Cardiac muscle cell (in vitro differentiated cells and primary cell): ENCODE measurements at regions not wholly inside any gene's neighbourhood (a gene's known extent, or its start where the extent isn't known, plus 50 kb on each side); places are given as distances from the start of the nearest gene placed in this dataset.
"Not testable (repeated sequence)": the region's sequence is repeated elsewhere in the genome, so short reads cannot be mapped to it uniquely, and the experiment has no call there.

Source experiments
- DNase-seq, 2 donors: peaks; one replicate each; pipeline versions ENCODE4 v3.0.0 to v3.0.0-alpha.2; 2010 to 2017; ENCODE audit warnings: low read depth in 1 of 2, low spot score in 1 of 2
- H3K27ac ChIP-seq: fragments of 200-600 bp; sonication (generic); 2 replicates; pipeline ENCODE4 v1.5.1; 2016
- H3K27me3 ChIP-seq: fragments of 200-600 bp; sonication (generic); 2 replicates; pipeline ENCODE4 v1.6.0; 2016; ENCODE audit warnings: control low read depth
- H3K36me3 ChIP-seq: fragments of 200-600 bp; sonication (generic); 2 replicates; pipeline ENCODE4 v1.5.1; 2016; ENCODE audit warnings: control low read depth
- H3K4me1 ChIP-seq: fragments of 200-600 bp; sonication (generic); 2 replicates; pipeline ENCODE4 v1.8.1; 2017; ENCODE audit warnings: low read depth, mild to moderate bottlenecking, mixed run types
- H3K4me3 ChIP-seq: fragments of 200-600 bp; sonication (generic); 2 replicates; pipeline ENCODE4 v1.5.1; 2016; ENCODE audit warnings: mild to moderate bottlenecking
- H3K9me3 ChIP-seq: fragments of 200-600 bp; sonication (generic); 2 replicates; pipeline ENCODE4 v1.5.1; 2017; ENCODE audit warnings: low read depth, mild to moderate bottlenecking, control low read depth
- TF ChIP-seq, protein P1 (sequence below): IDR thresholded peaks from 2 replicates; pipeline ENCODE4 v1.5.1; 2012; ENCODE audit warnings: low read depth, mild to moderate bottlenecking, low read length

DNA sequence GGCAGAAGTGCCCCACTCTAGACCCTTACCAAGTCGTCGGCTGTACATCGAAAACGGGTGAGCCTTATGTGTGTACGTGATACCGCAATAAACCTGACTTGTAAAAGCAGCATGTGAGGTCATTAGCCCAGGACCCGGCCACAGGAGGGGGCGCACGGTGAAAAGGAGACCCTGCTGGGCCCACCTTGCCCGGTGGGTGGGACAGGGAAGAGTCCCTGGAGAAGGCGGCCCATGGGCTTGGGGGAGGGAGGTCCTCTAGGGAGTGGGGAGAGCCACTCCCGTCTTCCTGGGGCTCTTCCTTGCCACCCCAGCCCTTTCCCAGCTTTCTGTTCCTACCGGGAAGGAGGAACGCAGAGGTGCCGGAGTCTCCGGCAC lies 188.8 kb downstream of the NPIPB11 start:
- not testable (repeated sequence) for H3K36me3 ChIP-seq, H3K4me1 ChIP-seq, H3K27me3 ChIP-seq, H3K27ac ChIP-seq, H3K9me3 ChIP-seq, DNase-seq, H3K4me3 ChIP-seq

DNA sequence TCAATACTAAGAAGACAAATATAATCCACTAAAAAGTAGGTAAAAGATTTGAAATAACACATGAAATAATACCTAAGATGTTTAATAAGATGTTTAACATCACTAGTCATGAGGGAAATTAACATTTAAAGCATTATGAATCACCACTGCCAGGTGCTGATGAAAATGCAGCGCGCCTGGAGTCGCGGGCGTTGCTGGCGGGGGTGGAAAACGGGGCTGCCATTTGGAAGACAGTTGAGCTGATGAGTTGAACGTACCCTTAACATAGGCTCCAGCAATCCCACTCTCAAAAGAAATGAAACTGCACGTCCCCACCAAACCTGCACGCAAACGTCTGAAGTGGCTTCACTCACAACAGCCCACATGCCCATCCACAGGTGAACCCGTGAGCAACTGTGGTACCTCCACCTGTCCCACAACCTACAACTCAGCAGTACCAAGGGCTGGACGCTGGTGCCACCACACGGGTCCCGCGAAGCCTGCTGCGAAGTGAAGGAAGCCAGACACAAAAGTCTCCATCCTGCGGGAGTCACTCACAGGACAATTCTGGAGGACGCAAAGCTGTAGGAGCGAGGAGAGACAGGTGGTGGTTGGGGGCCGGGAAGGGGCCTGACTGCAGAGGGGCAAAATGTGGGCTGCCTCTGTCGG lies 189.3 kb downstream of the NPIPB11 start:
- DNase-seq, H3K27me3 ChIP-seq, H3K4me1 ChIP-seq, H3K27ac ChIP-seq, H3K36me3 ChIP-seq, H3K4me3 ChIP-seq, H3K9me3 ChIP-seq: not testable (repeated sequence)

- peak in 1 of 2 donors; percentile 21 for DNase-seq
- not testable (repeated sequence) for H3K4me1 ChIP-seq, H3K27me3 ChIP-seq, H3K27ac ChIP-seq, H3K36me3 ChIP-seq, H3K4me3 ChIP-seq, H3K9me3 ChIP-seq
These were observed 192.7 kb downstream of the NPIPB11 start for GRCh38 chr16:29213770-29214169.

GRCh38 chr16:29213251-29213650 lies 193.3 kb downstream of the NPIPB11 start:
- H3K4me1 ChIP-seq, H3K27me3 ChIP-seq, H3K4me3 ChIP-seq, H3K9me3 ChIP-seq, H3K36me3 ChIP-seq, DNase-seq, H3K27ac ChIP-seq: not testable (repeated sequence)

DNA sequence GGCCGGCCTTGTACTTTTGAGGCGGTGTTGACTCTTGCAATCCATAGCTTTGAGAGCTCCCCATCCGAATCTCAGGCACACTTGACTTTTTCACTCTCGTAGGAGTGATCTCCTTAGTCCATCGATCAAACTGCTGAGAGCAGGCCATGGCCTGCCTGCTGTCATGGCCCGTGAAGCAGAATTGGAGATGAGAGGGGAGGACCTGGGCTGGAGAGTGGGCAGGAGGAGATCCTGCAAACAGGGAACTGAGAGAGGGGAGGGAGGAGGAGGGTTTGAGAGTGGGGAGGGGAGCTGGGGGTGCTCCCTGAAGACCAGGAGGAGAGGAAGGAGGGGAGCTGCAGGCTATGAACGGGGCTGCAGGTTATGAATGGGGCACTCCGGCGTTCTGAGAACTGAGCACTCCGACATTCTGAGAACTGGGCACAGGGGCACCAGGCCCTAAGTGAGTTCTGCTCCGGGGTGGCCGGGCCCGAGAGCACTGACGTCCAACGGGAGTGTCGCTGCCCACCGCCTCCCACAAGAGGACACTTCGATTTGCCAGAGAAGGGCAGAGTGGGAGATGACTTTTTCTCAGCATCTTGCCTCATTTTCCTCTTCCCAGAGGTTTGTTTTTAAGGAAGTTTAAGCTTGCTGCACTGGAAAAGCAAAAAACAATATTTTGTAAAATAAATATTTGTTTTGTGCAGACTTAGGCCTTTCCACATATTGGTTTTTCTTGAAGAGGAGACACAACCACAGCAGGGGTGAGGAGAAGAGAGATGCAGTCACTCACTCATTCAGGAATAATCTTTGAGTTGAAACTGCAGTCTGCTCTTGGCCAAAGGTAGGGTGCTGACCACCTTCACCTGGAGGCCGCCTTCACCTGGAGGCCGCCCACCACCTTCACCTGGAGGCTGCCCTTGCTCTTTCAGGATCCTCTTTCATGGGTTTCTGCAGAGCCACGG lies 194.2 kb downstream of the NPIPB11 start:
- not testable (repeated sequence) for DNase-seq

DNA sequence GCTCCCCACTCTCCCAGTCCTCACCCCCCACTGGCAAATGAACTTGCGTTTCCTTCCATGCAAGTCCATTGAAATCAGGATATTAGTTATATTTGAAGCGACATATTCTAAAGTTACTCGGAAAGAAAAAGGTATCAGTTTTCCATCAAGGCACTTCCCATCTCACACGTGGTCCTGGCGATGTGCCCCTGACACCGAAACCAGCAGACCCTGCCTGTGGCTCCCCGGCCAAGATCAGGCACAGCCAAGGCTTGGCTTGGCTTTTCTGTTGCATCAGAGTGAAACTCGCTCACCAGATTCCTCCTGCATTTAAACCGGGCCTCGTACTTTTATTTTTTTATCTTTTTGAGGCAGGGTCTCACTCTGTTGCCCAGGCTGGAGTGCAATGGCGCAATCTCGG lies 195.1 kb downstream of the NPIPB11 start:
- H3K4me3 ChIP-seq, H3K27ac ChIP-seq, H3K36me3 ChIP-seq, DNase-seq, H3K27me3 ChIP-seq, H3K4me1 ChIP-seq, H3K9me3 ChIP-seq: not testable (repeated sequence)

More for the DNA sequence above, 194.2 kb downstream of the NPIPB11 start:
- not testable (repeated sequence) for H3K36me3 ChIP-seq, H3K9me3 ChIP-seq, H3K4me3 ChIP-seq, H3K4me1 ChIP-seq, H3K27ac ChIP-seq, H3K27me3 ChIP-seq

GRCh38 chr16:29210299-29211150 lies 196.0 kb downstream of the NPIPB11 start:
- not testable (repeated sequence) for H3K27me3 ChIP-seq, H3K9me3 ChIP-seq, DNase-seq, H3K36me3 ChIP-seq, H3K27ac ChIP-seq, H3K4me3 ChIP-seq, H3K4me1 ChIP-seq

GRCh38 chr16:29206120-29206519 lies 200.4 kb downstream of the NPIPB11 start:
- H3K36me3 ChIP-seq, H3K27me3 ChIP-seq, H3K4me1 ChIP-seq, H3K9me3 ChIP-seq, H3K4me3 ChIP-seq, H3K27ac ChIP-seq, DNase-seq: not testable (repeated sequence)

DNA sequence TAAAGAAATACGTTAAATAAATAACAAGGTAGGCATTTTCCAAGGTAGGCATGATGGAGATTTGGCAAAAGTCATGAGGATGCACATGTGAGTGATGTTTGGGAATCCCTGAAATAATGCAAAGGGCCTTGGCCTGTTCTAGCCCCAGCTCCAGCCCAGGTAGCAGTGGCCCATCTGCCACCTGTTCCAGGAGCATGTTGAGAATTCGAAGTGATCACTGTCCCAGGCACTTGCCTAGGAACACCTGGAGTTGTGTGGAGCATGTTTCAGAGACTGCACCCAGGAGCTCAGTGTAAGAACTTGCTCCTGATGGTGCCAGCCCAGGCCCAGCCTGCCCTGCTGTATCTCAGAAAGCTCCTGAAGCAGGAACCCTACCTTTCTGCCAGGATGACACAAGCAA lies 201.4 kb downstream of the NPIPB11 start:
- not testable (repeated sequence) for H3K4me1 ChIP-seq, H3K4me3 ChIP-seq, DNase-seq, H3K9me3 ChIP-seq, H3K27me3 ChIP-seq, H3K36me3 ChIP-seq, H3K27ac ChIP-seq

GRCh38 chr16:29204806-29205135 lies 201.7 kb downstream of the NPIPB11 start:
- no peak overlapping the region for H3K27ac ChIP-seq
- H3K36me3 ChIP-seq, result no peaks in the 10 kb centered on the region
- no peak overlapping the region for H3K4me3 ChIP-seq
- H3K27me3 ChIP-seq, result no peaks in the 10 kb centered on the region
- TF ChIP-seq, protein P1, sequence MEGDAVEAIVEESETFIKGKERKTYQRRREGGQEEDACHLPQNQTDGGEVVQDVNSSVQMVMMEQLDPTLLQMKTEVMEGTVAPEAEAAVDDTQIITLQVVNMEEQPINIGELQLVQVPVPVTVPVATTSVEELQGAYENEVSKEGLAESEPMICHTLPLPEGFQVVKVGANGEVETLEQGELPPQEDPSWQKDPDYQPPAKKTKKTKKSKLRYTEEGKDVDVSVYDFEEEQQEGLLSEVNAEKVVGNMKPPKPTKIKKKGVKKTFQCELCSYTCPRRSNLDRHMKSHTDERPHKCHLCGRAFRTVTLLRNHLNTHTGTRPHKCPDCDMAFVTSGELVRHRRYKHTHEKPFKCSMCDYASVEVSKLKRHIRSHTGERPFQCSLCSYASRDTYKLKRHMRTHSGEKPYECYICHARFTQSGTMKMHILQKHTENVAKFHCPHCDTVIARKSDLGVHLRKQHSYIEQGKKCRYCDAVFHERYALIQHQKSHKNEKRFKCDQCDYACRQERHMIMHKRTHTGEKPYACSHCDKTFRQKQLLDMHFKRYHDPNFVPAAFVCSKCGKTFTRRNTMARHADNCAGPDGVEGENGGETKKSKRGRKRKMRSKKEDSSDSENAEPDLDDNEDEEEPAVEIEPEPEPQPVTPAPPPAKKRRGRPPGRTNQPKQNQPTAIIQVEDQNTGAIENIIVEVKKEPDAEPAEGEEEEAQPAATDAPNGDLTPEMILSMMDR, result no peak
- no peaks in the 10 kb centered on the region for H3K4me1 ChIP-seq
- DNase-seq, result no peak
- no peaks in the 10 kb centered on the region for H3K9me3 ChIP-seq

DNA sequence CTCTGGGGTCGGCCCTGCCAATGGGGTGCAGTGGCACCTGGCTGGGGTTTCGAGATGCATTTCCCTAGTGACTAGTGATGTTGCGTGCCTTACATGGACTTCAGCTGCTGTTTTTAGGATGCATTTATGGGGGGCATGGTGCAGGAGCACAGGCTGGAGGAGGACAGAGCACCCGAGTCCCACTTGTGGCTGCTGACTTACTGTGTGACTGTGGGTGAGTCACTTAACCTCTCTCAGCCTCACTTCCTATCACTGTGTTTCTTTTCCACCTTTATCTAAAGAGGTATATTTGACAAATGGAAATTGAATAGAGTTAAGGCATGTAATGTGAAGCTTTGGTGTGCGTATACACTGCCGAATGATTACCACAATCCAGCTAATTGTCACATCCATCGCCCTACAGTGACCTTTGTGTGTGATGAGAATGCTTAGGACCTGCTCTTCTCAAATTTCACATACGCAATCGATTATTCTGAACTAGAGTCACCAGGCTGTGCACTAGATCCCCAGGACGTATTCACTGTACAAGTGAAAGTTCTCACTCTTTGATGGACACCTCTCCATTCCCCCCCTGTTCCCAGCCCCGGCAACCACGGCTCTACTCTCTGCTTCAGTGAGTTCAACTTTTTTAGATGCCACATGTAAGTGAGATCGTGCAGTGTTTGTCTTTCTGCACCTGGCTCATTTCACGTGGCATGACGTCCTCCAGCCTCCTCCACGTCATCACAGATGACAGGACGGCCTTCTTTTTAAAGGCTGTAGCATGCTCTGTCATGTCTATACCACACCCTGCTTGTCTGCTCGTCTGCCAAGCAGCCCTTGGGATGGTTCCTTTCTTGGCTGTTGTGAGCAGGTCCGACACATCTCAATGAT lies 202.3 kb downstream of the NPIPB11 start:
- not testable (repeated sequence) for H3K27me3 ChIP-seq, H3K4me3 ChIP-seq, DNase-seq, H3K36me3 ChIP-seq, H3K27ac ChIP-seq, H3K9me3 ChIP-seq, H3K4me1 ChIP-seq
